T-helper 2 cell (primary cell): ENCODE measurements at regions not wholly inside any gene's neighbourhood (a gene's known extent, or its start where the extent isn't known, plus 50 kb on each side); places are given as distances from the start of the nearest gene placed in this dataset.
"Not testable (repeated sequence)": the region's sequence is repeated elsewhere in the genome, so short reads cannot be mapped to it uniquely, and the experiment has no call there.

Experiments used
- DNase-seq, 5 experiments: peaks; one replicate each; pipeline versions ENCODE4 v3.0.0 to v3.0.0-alpha.2; 2012 to 2022

GRCh38 chr6:11426571-11426970, 111.0 kb upstream of the TMEM170B start:
- DNase-seq = no peak

GRCh38 chr6:11425876-11426275, 111.7 kb upstream of the TMEM170B start:
- DNase-seq = no peak

GRCh38 chr6:11425431-11425871, 112.1 kb upstream of the TMEM170B start:
- no peak for DNase-seq

GRCh38 chr6:11424395-11425034, 113.0 kb upstream of the TMEM170B start:
- DNase-seq = no peak

- DNase-seq = no peak
Measured at GRCh38 chr6:11423667-11424066, 113.9 kb upstream of the TMEM170B start.

- peak in 1 of 5 experiments; percentile 61 for DNase-seq
Measured at GRCh38 chr6:11423072-11423471, 114.5 kb upstream of the TMEM170B start.

GRCh38 chr6:11419763-11420453, 117.6 kb upstream of the TMEM170B start:
- DNase-seq = no peak

- no peak for DNase-seq
Measured at GRCh38 chr6:11418290-11418905, 119.2 kb upstream of the TMEM170B start.

GRCh38 chr6:11416936-11417576, 120.5 kb upstream of the TMEM170B start:
- no peak for DNase-seq

- DNase-seq = not testable (repeated sequence)
Measured at GRCh38 chr6:11416099-11416935, 121.2 kb upstream of the TMEM170B start.

GRCh38 chr6:11415557-11415956, 122.0 kb upstream of the TMEM170B start:
- no peak for DNase-seq

- peak in 3 of 5 experiments; percentile 39 to 92 (median 47) for DNase-seq
Measured at GRCh38 chr6:11414176-11414963, 123.2 kb upstream of the TMEM170B start.

GRCh38 chr6:11413728-11414127, 123.8 kb upstream of the TMEM170B start:
- DNase-seq = no peak

GRCh38 chr6:11413117-11413687, 124.3 kb upstream of the TMEM170B start:
- DNase-seq = peak in 1 of 5 experiments; percentile 65

- DNase-seq = no peak
Measured at GRCh38 chr6:11412616-11413015, 124.9 kb upstream of the TMEM170B start.

GRCh38 chr6:11412011-11412424, 125.5 kb upstream of the TMEM170B start:
- no peak for DNase-seq

- DNase-seq = no peak
Measured at GRCh38 chr6:11411593-11411992, 126.0 kb upstream of the TMEM170B start.

GRCh38 chr6:11410539-11411307, 126.8 kb upstream of the TMEM170B start:
- peak in 1 of 5 experiments; percentile 84 for DNase-seq

GRCh38 chr6:11409371-11409770, 128.2 kb upstream of the TMEM170B start:
- no peak for DNase-seq

- no peak for DNase-seq
Measured at GRCh38 chr6:11407414-11407813, 130.1 kb upstream of the TMEM170B start.
